ENCODE measurements at regions not wholly inside any gene's neighbourhood (a gene's known extent, or its start where the extent isn't known, plus 50 kb on each side); places are given as distances from the start of the nearest gene placed in this dataset.
A peak's percentile ranks its signal among the peaks of the same experiment; 100 is the strongest.

- no peak for DNase-seq (ENCODE audit: low read depth)
These were observed 50.2 kb upstream of the MME start for GRCh38 chr3:155029941-155030340.

GRCh38 chr3:155026999-155027591 is 53.0 kb upstream of the MME start:
- no peak for DNase-seq (ENCODE audit: low read depth)

- DNase-seq (ENCODE audit: low read depth) = peak; percentile 18
These were observed 56.0 kb upstream of the MME start for GRCh38 chr3:155024006-155024638.

GRCh38 chr3:155022896-155023295 is 57.2 kb upstream of the MME start:
- DNase-seq (ENCODE audit: low read depth) = no peak

GRCh38 chr3:155019575-155019974 is 60.5 kb upstream of the MME start:
- DNase-seq (ENCODE audit: low read depth) = peak; percentile 42

- peak; percentile 57 for DNase-seq (ENCODE audit: low read depth)
These were observed 61.3 kb upstream of the MME start for GRCh38 chr3:155018621-155019330.

- DNase-seq (ENCODE audit: low read depth) = peak; percentile 50
These were observed 64.2 kb upstream of the MME start for GRCh38 chr3:155015776-155016436.

- no peak for DNase-seq (ENCODE audit: low read depth)
These were observed 65.2 kb upstream of the MME start for GRCh38 chr3:155014953-155015352.

- DNase-seq (ENCODE audit: low read depth) = no peak
These were observed 66.7 kb upstream of the MME start for GRCh38 chr3:155013427-155013826.

GRCh38 chr3:155012584-155012983 is 67.5 kb upstream of the MME start:
- DNase-seq (ENCODE audit: low read depth) = no peak

GRCh38 chr3:155010416-155010815 is 69.7 kb upstream of the MME start:
- DNase-seq (ENCODE audit: low read depth) = no peak

- no peak for DNase-seq (ENCODE audit: low read depth)
These were observed 70.9 kb upstream of the MME start for GRCh38 chr3:155009217-155009616.

GRCh38 chr3:155007729-155008128 is 72.4 kb upstream of the MME start:
- DNase-seq (ENCODE audit: low read depth) = peak; percentile 21

GRCh38 chr3:155001289-155002010 is 78.7 kb upstream of the MME start:
- DNase-seq (ENCODE audit: low read depth) = no peak

GRCh38 chr3:154992655-154993054 is 87.5 kb upstream of the MME start:
- DNase-seq (ENCODE audit: low read depth) = no peak

- no peak for DNase-seq (ENCODE audit: low read depth)
These were observed 89.6 kb upstream of the MME start for GRCh38 chr3:154990543-154990942.

- no peak for DNase-seq (ENCODE audit: low read depth)
These were observed 92.3 kb upstream of the MME start for GRCh38 chr3:154987846-154988245.

GRCh38 chr3:154981664-154982063 is 98.5 kb upstream of the MME start:
- DNase-seq (ENCODE audit: low read depth) = no peak

GRCh38 chr3:154981201-154981600 is 98.9 kb upstream of the MME start:
- no peak for DNase-seq (ENCODE audit: low read depth)

- no peak for DNase-seq (ENCODE audit: low read depth)
These were observed 100.8 kb upstream of the MME start for GRCh38 chr3:154979331-154979730.

- DNase-seq (ENCODE audit: low read depth) = no peak
These were observed 102.5 kb upstream of the MME start for GRCh38 chr3:154977666-154978065.
